OCI-LY3 (cell line): ENCODE measurements at regions not wholly inside any gene's neighbourhood (a gene's known extent, or its start where the extent isn't known, plus 50 kb on each side); places are given as distances from the start of the nearest gene placed in this dataset.

ENCODE experiments used
- H2AFZ ChIP-seq: fragments of 200-600, 300-600 bp; shearing (Covaris generic); 2 replicates; pipeline ENCODE4 v1.6.0; 2014; ENCODE audit warnings: antibody characterized with exemption, low read depth, low read length
- H3K27ac ChIP-seq: fragments of 200-600, 300-600 bp; sonication (generic); 2 replicates; pipeline ENCODE4 v1.5.1; 2014; ENCODE audit warnings: mild to moderate bottlenecking, low read length, moderate library complexity, mixed read lengths
- H3K27me3 ChIP-seq: fragments of 200-600, 300-600 bp; sonication (generic); 2 replicates; pipeline ENCODE4 v1.6.1; 2014; ENCODE audit warnings: low read depth, low read length, mixed read lengths
- H3K36me3 ChIP-seq: fragments of 200-600, 300-600 bp; sonication (generic); replicated peaks from 2 replicates; pipeline ENCODE3; 2014; ENCODE audit warnings: low read depth, low read length, mixed read lengths
- H3K4me1 ChIP-seq: fragments of 300-600, 200-600 bp; sonication (generic); 2 replicates; pipeline ENCODE4 v1.6.1; 2014; ENCODE audit warnings: low read length, mixed read lengths
- H3K4me2 ChIP-seq: fragments of 200-600, 300-600 bp; sonication (generic); 2 replicates; pipeline ENCODE4 v1.6.1; 2014; ENCODE audit warnings: low read length, mixed read lengths
- H3K4me3 ChIP-seq: fragments of 300-600, 200-600 bp; sonication (generic); 2 replicates; pipeline ENCODE4 v1.5.1; 2014; ENCODE audit warnings: antibody characterized with exemption, mild to moderate bottlenecking, low read length, moderate library complexity
- H3K79me2 ChIP-seq: fragments of 300-600, 200-600 bp; shearing (Covaris generic); 2 replicates; pipeline ENCODE4 v1.6.1; 2014; ENCODE audit warnings: mild to moderate bottlenecking, low read length, mixed read lengths
- H3K9ac ChIP-seq: fragments of 300-600, 200-600 bp; shearing (Covaris generic); 2 replicates; pipeline ENCODE4 v1.6.0; 2014; ENCODE audit warnings: mild to moderate bottlenecking, low read length, moderate library complexity
- H3K9me3 ChIP-seq: fragments of 200-600, 300-600 bp; shearing (Covaris generic); 2 replicates; pipeline ENCODE4 v1.6.1; 2014; ENCODE audit warnings: low read length, mixed read lengths; ENCODE audit not compliant: insufficient read depth
- H4K20me1 ChIP-seq: fragments of 200-600, 300-600 bp; sonication (generic); 2 replicates; pipeline ENCODE4 v1.6.1; 2016; ENCODE audit warnings: low read length, mixed read lengths; ENCODE audit not compliant: insufficient read depth
- CTCF ChIP-seq: fragments of 200-600, 300-600 bp; sonication (generic); IDR thresholded peaks from 2 replicates; pipeline ENCODE4 v1.5.1; 2014; ENCODE audit warnings: antibody characterized with exemption, low read length, low read depth
- EZH2phosphoT487 ChIP-seq: fragments of 200-600 bp; shearing (Covaris generic); IDR thresholded peaks from 2 replicates; pipeline ENCODE4 v1.6.1; 2018; ENCODE audit warnings: antibody characterized with exemption, mixed run types, low read depth

DNA sequence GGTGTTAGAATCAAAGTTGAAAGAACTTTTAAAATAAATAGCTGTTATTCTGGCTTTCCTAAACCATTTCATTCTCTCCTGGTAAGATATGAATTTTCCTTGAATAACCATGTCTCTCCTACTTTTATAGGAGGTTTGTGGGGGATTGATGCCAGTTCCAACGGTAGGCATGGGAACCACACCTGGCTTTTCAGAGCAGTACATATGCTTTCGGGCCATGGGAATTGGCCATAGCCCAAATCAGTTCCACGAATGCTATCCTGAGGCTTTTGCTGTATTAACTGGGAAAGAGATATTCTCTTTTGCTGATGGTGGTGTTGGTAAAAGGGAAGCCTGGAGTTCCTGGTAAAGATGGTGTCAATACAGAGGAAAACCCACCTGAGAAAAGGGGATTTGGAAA, 396.2 kb upstream of the ZNF385D start:
- no peaks in the 10 kb centered on the region for H3K27me3 ChIP-seq
- no peak overlapping the region for H3K27ac ChIP-seq
- H3K4me3 ChIP-seq, result no peak overlapping the region
- no peak overlapping the region for H3K4me2 ChIP-seq
- no peak for TF ChIP-seq EZH2phosphoT487
- no peak for TF ChIP-seq CTCF
- H3K4me1 ChIP-seq, result no peaks in the 10 kb centered on the region
- no peaks in the 10 kb centered on the region for H3K79me2 ChIP-seq
- no peaks in the 10 kb centered on the region for H4K20me1 ChIP-seq
- H3K36me3 ChIP-seq, result no peaks in the 10 kb centered on the region
- no peaks in the 10 kb centered on the region for H3K9me3 ChIP-seq
- no peak overlapping the region for H3K9ac ChIP-seq
- no peak overlapping the region for H2AFZ ChIP-seq

DNA sequence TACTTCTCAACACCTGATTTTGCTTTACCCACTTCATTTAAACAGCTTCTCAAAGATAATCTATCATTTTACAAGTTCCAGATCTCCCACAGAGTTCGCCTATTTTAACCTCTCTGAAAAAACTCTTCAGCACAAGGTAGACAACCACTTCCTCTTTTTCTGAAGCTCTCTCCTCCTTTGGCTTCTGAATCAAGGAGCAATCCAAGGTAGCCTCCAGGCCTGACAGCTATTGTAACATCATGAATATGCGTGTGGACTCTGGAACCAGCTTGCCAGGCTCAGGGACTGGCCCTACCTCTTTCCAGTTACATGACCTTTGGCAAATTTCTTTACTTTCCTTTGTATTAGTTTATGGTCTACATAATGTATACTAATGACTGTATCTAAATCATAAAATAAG, 405.9 kb upstream of the ZNF385D start:
- Histone ChIP-seq H3K4me3 (no peak overlapping the region), H3K9me3 (no peaks in the 10 kb centered on the region), H3K79me2 (no peaks in the 10 kb centered on the region), H3K27me3 (no peaks in the 10 kb centered on the region), H3K9ac (no peak overlapping the region), H3K4me1 (peaks cover 5% of the 10 kb centered on the region), H2AFZ (no peak overlapping the region), H4K20me1 (no peaks in the 10 kb centered on the region), H3K36me3 (no peaks in the 10 kb centered on the region), H3K27ac (no peak overlapping the region), H3K4me2 (no peak overlapping the region)
- TF ChIP-seq EZH2phosphoT487, result no peak
- no peak for TF ChIP-seq CTCF

- H3K9ac ChIP-seq, result no peak overlapping the region
- no peak overlapping the region for H3K27ac ChIP-seq
- TF ChIP-seq CTCF, result no peak
- no peak for TF ChIP-seq EZH2phosphoT487
- H3K27me3 ChIP-seq, result no peaks in the 10 kb centered on the region
- no peaks in the 10 kb centered on the region for H4K20me1 ChIP-seq
- H2AFZ ChIP-seq, result no peak overlapping the region
- H3K36me3 ChIP-seq, result no peaks in the 10 kb centered on the region
- H3K79me2 ChIP-seq, result no peaks in the 10 kb centered on the region
- peaks cover 5% of the 10 kb centered on the region for H3K4me1 ChIP-seq
- no peaks in the 10 kb centered on the region for H3K9me3 ChIP-seq
- H3K4me3 ChIP-seq, result no peak overlapping the region
- H3K4me2 ChIP-seq, result no peak overlapping the region
Observed at GRCh38 chr3:22157848-22158247, 406.8 kb upstream of the ZNF385D start.

- H3K4me1 ChIP-seq, result peaks cover 5% of the 10 kb centered on the region
- H3K79me2 ChIP-seq, result no peaks in the 10 kb centered on the region
- H3K9me3 ChIP-seq, result no peaks in the 10 kb centered on the region
- H2AFZ ChIP-seq, result no peak overlapping the region
- no peak overlapping the region for H3K9ac ChIP-seq
- no peaks in the 10 kb centered on the region for H3K27me3 ChIP-seq
- no peak overlapping the region for H3K27ac ChIP-seq
- no peak for TF ChIP-seq EZH2phosphoT487
- no peak for TF ChIP-seq CTCF
- no peaks in the 10 kb centered on the region for H4K20me1 ChIP-seq
- H3K4me3 ChIP-seq, result no peak overlapping the region
- no peak overlapping the region for H3K4me2 ChIP-seq
- no peaks in the 10 kb centered on the region for H3K36me3 ChIP-seq
Observed at GRCh38 chr3:22159004-22159695, 408.1 kb upstream of the ZNF385D start.
